OCI-LY3 (cell line): ENCODE measurements at regions not wholly inside any gene's neighbourhood (a gene's known extent, or its start where the extent isn't known, plus 50 kb on each side); places are given as distances from the start of the nearest gene placed in this dataset.

Source experiments
- H2AFZ ChIP-seq: fragments of 200-600, 300-600 bp; shearing (Covaris generic); 2 replicates; pipeline ENCODE4 v1.6.0; 2014; ENCODE audit warnings: antibody characterized with exemption, low read depth, low read length
- H3K27ac ChIP-seq: fragments of 200-600, 300-600 bp; sonication (generic); 2 replicates; pipeline ENCODE4 v1.5.1; 2014; ENCODE audit warnings: mild to moderate bottlenecking, low read length, moderate library complexity, mixed read lengths
- H3K27me3 ChIP-seq: fragments of 200-600, 300-600 bp; sonication (generic); 2 replicates; pipeline ENCODE4 v1.6.1; 2014; ENCODE audit warnings: low read depth, low read length, mixed read lengths
- H3K36me3 ChIP-seq: fragments of 200-600, 300-600 bp; sonication (generic); replicated peaks from 2 replicates; pipeline ENCODE3; 2014; ENCODE audit warnings: low read depth, low read length, mixed read lengths
- H3K4me1 ChIP-seq: fragments of 300-600, 200-600 bp; sonication (generic); 2 replicates; pipeline ENCODE4 v1.6.1; 2014; ENCODE audit warnings: low read length, mixed read lengths
- H3K4me2 ChIP-seq: fragments of 200-600, 300-600 bp; sonication (generic); 2 replicates; pipeline ENCODE4 v1.6.1; 2014; ENCODE audit warnings: low read length, mixed read lengths
- H3K4me3 ChIP-seq: fragments of 300-600, 200-600 bp; sonication (generic); 2 replicates; pipeline ENCODE4 v1.5.1; 2014; ENCODE audit warnings: antibody characterized with exemption, mild to moderate bottlenecking, low read length, moderate library complexity
- H3K79me2 ChIP-seq: fragments of 300-600, 200-600 bp; shearing (Covaris generic); 2 replicates; pipeline ENCODE4 v1.6.1; 2014; ENCODE audit warnings: mild to moderate bottlenecking, low read length, mixed read lengths
- H3K9ac ChIP-seq: fragments of 300-600, 200-600 bp; shearing (Covaris generic); 2 replicates; pipeline ENCODE4 v1.6.0; 2014; ENCODE audit warnings: mild to moderate bottlenecking, low read length, moderate library complexity
- H3K9me3 ChIP-seq: fragments of 200-600, 300-600 bp; shearing (Covaris generic); 2 replicates; pipeline ENCODE4 v1.6.1; 2014; ENCODE audit warnings: low read length, mixed read lengths; ENCODE audit not compliant: insufficient read depth
- H4K20me1 ChIP-seq: fragments of 200-600, 300-600 bp; sonication (generic); 2 replicates; pipeline ENCODE4 v1.6.1; 2016; ENCODE audit warnings: low read length, mixed read lengths; ENCODE audit not compliant: insufficient read depth
- EZH2phosphoT487 ChIP-seq: fragments of 200-600 bp; shearing (Covaris generic); IDR thresholded peaks from 2 replicates; pipeline ENCODE4 v1.6.1; 2018; ENCODE audit warnings: antibody characterized with exemption, mixed run types, low read depth
- TF ChIP-seq, protein P1 (sequence below): fragments of 200-600, 300-600 bp; sonication (generic); IDR thresholded peaks from 2 replicates; pipeline ENCODE4 v1.5.1; 2014; ENCODE audit warnings: antibody characterized with exemption, low read length, low read depth

- Histone ChIP-seq H3K9ac (no peak overlapping the region), H3K79me2 (no peaks in the 10 kb centered on the region), H3K36me3 (no peaks in the 10 kb centered on the region), H3K4me2 (no peak overlapping the region), H2AFZ (no peak overlapping the region), H3K4me1 (no peaks in the 10 kb centered on the region), H4K20me1 (no peaks in the 10 kb centered on the region), H3K9me3 (no peaks in the 10 kb centered on the region), H3K27ac (no peak overlapping the region), H3K4me3 (no peak overlapping the region), H3K27me3 (0 out of 2 replicates have a peak, but pooled peaks cover 4% of the 10 kb centered on the region)
- TF ChIP-seq EZH2phosphoT487 = no peak
- TF ChIP-seq, protein P1, sequence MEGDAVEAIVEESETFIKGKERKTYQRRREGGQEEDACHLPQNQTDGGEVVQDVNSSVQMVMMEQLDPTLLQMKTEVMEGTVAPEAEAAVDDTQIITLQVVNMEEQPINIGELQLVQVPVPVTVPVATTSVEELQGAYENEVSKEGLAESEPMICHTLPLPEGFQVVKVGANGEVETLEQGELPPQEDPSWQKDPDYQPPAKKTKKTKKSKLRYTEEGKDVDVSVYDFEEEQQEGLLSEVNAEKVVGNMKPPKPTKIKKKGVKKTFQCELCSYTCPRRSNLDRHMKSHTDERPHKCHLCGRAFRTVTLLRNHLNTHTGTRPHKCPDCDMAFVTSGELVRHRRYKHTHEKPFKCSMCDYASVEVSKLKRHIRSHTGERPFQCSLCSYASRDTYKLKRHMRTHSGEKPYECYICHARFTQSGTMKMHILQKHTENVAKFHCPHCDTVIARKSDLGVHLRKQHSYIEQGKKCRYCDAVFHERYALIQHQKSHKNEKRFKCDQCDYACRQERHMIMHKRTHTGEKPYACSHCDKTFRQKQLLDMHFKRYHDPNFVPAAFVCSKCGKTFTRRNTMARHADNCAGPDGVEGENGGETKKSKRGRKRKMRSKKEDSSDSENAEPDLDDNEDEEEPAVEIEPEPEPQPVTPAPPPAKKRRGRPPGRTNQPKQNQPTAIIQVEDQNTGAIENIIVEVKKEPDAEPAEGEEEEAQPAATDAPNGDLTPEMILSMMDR = no peak
Observed at GRCh38 chr6:44606504-44606903, 219.0 kb downstream of the CDC5L start.

- no peak overlapping the region for H3K27ac ChIP-seq
- H4K20me1 ChIP-seq = no peaks in the 10 kb centered on the region
- H3K4me3 ChIP-seq = no peak overlapping the region
- H3K27me3 ChIP-seq = 0 out of 2 replicates have a peak, but pooled peaks cover 4% of the 10 kb centered on the region
- H3K4me2 ChIP-seq = no peak overlapping the region
- no peaks in the 10 kb centered on the region for H3K4me1 ChIP-seq
- H3K79me2 ChIP-seq = no peaks in the 10 kb centered on the region
- H3K9ac ChIP-seq = no peak overlapping the region
- no peaks in the 10 kb centered on the region for H3K36me3 ChIP-seq
- H3K9me3 ChIP-seq = no peaks in the 10 kb centered on the region
- H2AFZ ChIP-seq = no peak overlapping the region
- TF ChIP-seq EZH2phosphoT487 = no peak
- TF ChIP-seq, protein P1 = no peak
Observed at GRCh38 chr6:44606976-44607375, 219.5 kb downstream of the CDC5L start.

GRCh38 chr6:44608175-44608574 lies 220.7 kb downstream of the CDC5L start:
- Histone ChIP-seq H4K20me1 (no peaks in the 10 kb centered on the region), H3K9me3 (no peaks in the 10 kb centered on the region), H3K4me2 (no peak overlapping the region), H3K9ac (no peak overlapping the region), H3K4me3 (no peak overlapping the region), H3K27me3 (0 out of 2 replicates have a peak, but pooled peaks cover 4% of the 10 kb centered on the region), H3K4me1 (no peaks in the 10 kb centered on the region), H3K36me3 (no peaks in the 10 kb centered on the region), H2AFZ (no peak overlapping the region), H3K27ac (no peak overlapping the region), H3K79me2 (no peaks in the 10 kb centered on the region)
- TF ChIP-seq, protein P1 = no peak
- no peak for TF ChIP-seq EZH2phosphoT487

GRCh38 chr6:44609051-44609612 lies 221.6 kb downstream of the CDC5L start:
- TF ChIP-seq, protein P1 = no peak
- TF ChIP-seq EZH2phosphoT487 = no peak
- H3K9me3 ChIP-seq = no peaks in the 10 kb centered on the region
- H3K9ac ChIP-seq = no peak overlapping the region
- peaks cover 1% of the 10 kb centered on the region for H3K4me1 ChIP-seq
- no peak overlapping the region for H3K4me3 ChIP-seq
- H2AFZ ChIP-seq = no peak overlapping the region
- H3K4me2 ChIP-seq = no peak overlapping the region
- H3K27me3 ChIP-seq = 0 out of 2 replicates have a peak, but pooled peaks cover 4% of the 10 kb centered on the region
- no peaks in the 10 kb centered on the region for H4K20me1 ChIP-seq
- no peaks in the 10 kb centered on the region for H3K36me3 ChIP-seq
- no peak overlapping the region for H3K27ac ChIP-seq
- no peaks in the 10 kb centered on the region for H3K79me2 ChIP-seq
